K562 (cell line): ENCODE measurements at regions not wholly inside any gene's neighbourhood (a gene's known extent, or its start where the extent isn't known, plus 50 kb on each side); places are given as distances from the start of the nearest gene placed in this dataset.

Source experiments
- ATAC-seq: fragments of 200-7000 bp; cut with Tn5 transposase; 3 replicates; pipeline ENCODE4 v1.9.1; 2020; ENCODE audit warnings: moderate library complexity
- BruUV-seq: library from RNA; stranded (reverse); fragments of 400-500 nt; replicated peaks from 2 replicates; lab custom pipeline; 2021; lab: Mats Ljungman, UMichigan
- CTCF ChIA-PET: fragments of 300-600 bp; formaldehyde crosslinking; extraction: SDS; loops from one replicate; lab custom pipeline; 2021; ENCODE audit warnings: low intra/inter-chr PET ratio; lab: Yijun Ruan, JAX
- POLR2A ChIA-PET: fragments of 300-600, 350-650 bp; sonication (Branson Sonifier 250); formaldehyde crosslinking; extraction: SDS; loops from one replicate; lab custom pipeline; 2021; ENCODE audit warnings: antibody characterized with exemption, inconsistent platforms; lab: Yijun Ruan, JAX
- DNase-seq, 4 experiments: peaks; one replicate each; pipeline versions ENCODE4 v3.0.0 to v3.0.0-alpha.2; 2011 to 2018; ENCODE audit warnings: low spot score in 3 of 4, mixed read lengths in 3 of 4; ENCODE audit errors: extremely low read depth in 1 of 4
- FAIRE-seq: peaks from 2 replicates; lab custom pipeline; 2011; peaks lifted over from hg19 to GRCh38; lab: Jason Lieb, UNC
- H2AFZ ChIP-seq: 2 replicates; pipeline ENCODE4 v1.6.0; 2011; ENCODE audit warnings: low read depth, low read length, control low read depth, inconsistent platforms
- H3K27ac ChIP-seq: fragments of 200-600 bp; 3 replicates; pipeline ENCODE4 v1.8.0; 2011; ENCODE audit warnings: low read depth, mild to moderate bottlenecking, control low read depth, inconsistent platforms, low read length, moderate library complexity, mixed read lengths; ENCODE audit errors: extremely low read depth
- H3K27me3 ChIP-seq, 2 experiments: fragments of 300-600 bp in 1 of 2; 2 replicates in 1 of 2; 3 replicates in 1 of 2; pipeline versions ENCODE4 v1.6.0 to v1.8.0; 2011; ENCODE audit warnings: inconsistent platforms in 2 of 2, low read length in 2 of 2, mild to moderate bottlenecking in 1 of 2, mixed read lengths in 1 of 2, moderate library complexity in 1 of 2; ENCODE audit not compliant: control insufficient read depth in 2 of 2, insufficient read depth in 2 of 2
- H3K36me3 ChIP-seq: fragments of 300-600 bp; 3 replicates; pipeline ENCODE4 v1.8.0; 2011; ENCODE audit warnings: mild to moderate bottlenecking, low read length, inconsistent platforms; ENCODE audit not compliant: control insufficient read depth, insufficient read depth
- H3K4me1 ChIP-seq, 2 experiments: fragments of 200-600 bp in 1 of 2; replicated peaks in 1 of 2; 2 replicates in 1 of 2; 3 replicates in 1 of 2; pipeline versions ENCODE4 v1.5.1 to v1.8.0; 2011; ENCODE audit warnings: inconsistent platforms in 2 of 2, low read length in 2 of 2, mild to moderate bottlenecking in 1 of 2, mixed read lengths in 1 of 2, moderate library complexity in 1 of 2; ENCODE audit not compliant: control insufficient read depth in 2 of 2, insufficient read depth in 2 of 2
- H3K4me2 ChIP-seq: 2 replicates; pipeline ENCODE4 v1.6.1; 2011; ENCODE audit warnings: low read length, control low read depth, inconsistent platforms, mixed read lengths; ENCODE audit not compliant: insufficient read depth
- H3K4me3 ChIP-seq: fragments of 200-600 bp; sonication (generic), shearing (Covaris generic); 2 replicates; pipeline ENCODE4 v1.5.1; 2016; ENCODE audit warnings: control low read depth, inconsistent platforms
- H3K79me2 ChIP-seq: fragments of 200-600 bp; 3 replicates; pipeline ENCODE4 v1.8.0; 2011; ENCODE audit warnings: low read length, inconsistent platforms; ENCODE audit not compliant: control insufficient read depth, insufficient read depth
- H3K9ac ChIP-seq, 2 experiments: 2 replicates each; pipeline versions ENCODE4 v1.6.0 to v1.6.1; 2011; ENCODE audit warnings: low read depth in 2 of 2, low read length in 2 of 2, control low read depth in 1 of 2, inconsistent platforms in 1 of 2, mild to moderate bottlenecking in 1 of 2, mixed read lengths in 1 of 2; ENCODE audit not compliant: insufficient read depth in 1 of 2
- H3K9me1 ChIP-seq: one replicate; pipeline ENCODE4 v1.6.0; 2011; ENCODE audit warnings: inconsistent platforms, mild to moderate bottlenecking, low read length, moderate library complexity; ENCODE audit not compliant: control insufficient read depth, insufficient read depth
- H3K9me3 ChIP-seq: replicated peaks from 2 replicates; pipeline ENCODE4 v1.5.1; 2011; ENCODE audit warnings: low read depth, low read length, inconsistent platforms; ENCODE audit not compliant: control insufficient read depth, insufficient read depth
- H4K20me1 ChIP-seq: replicated peaks from 2 replicates; pipeline ENCODE4 v1.6.1; 2011; ENCODE audit warnings: low read length, inconsistent platforms, mixed read lengths; ENCODE audit not compliant: control insufficient read depth, insufficient read depth
- ARID2 ChIP-seq: fragments of 450-650 bp; IDR thresholded peaks from 2 replicates; pipeline ENCODE4 v1.6.1; 2017; ENCODE audit warnings: antibody characterized with exemption, mild to moderate bottlenecking
- CBX2 ChIP-seq: fragments of 200-600 bp; sonication (generic); IDR thresholded peaks from one replicate; pipeline ENCODE4 v1.6.1; 2012; ENCODE audit warnings: mild to moderate bottlenecking, low read length, inconsistent platforms; ENCODE audit not compliant: insufficient read depth, poor library complexity, severe bottlenecking
- CUX1 ChIP-seq: fragments of 200-800 bp; sonication (Bioruptor generic); IDR thresholded peaks from 2 replicates; pipeline ENCODE4 v1.6.1; 2016; ENCODE audit warnings: missing genetic modification characterization, missing compliant biosample characterization
- TSHZ1 ChIP-seq: fragments of 250-450 bp; sonication (Bioruptor Pico); IDR thresholded peaks from 2 replicates; pipeline ENCODE4 v1.4.0; 2020; ENCODE audit warnings: mild to moderate bottlenecking, moderate library complexity
- ZFPM2 ChIP-seq: fragments of 250-450 bp; sonication (Bioruptor Pico); IDR thresholded peaks from 2 replicates; pipeline ENCODE4 v1.5.1; 2022; ENCODE audit warnings: mild to moderate bottlenecking
- ZNF668 ChIP-seq: fragments of 250-450 bp; sonication (Bioruptor Pico); IDR thresholded peaks from 2 replicates; pipeline ENCODE4 v1.8.0; 2022; ENCODE audit warnings: mild to moderate bottlenecking, inconsistent platforms
- ZNF740 ChIP-seq, 3 experiments: fragments of 200-800 bp in 1 of 3; sonication (Bioruptor generic) in 1 of 3; sonication (generic) in 1 of 3; formaldehyde crosslinking in 1 of 3; IDR thresholded peaks; 2 replicates each; pipeline versions ENCODE4 v1.6.1 to v1.8.0; 2016 to 2022; ENCODE audit warnings: mild to moderate bottlenecking in 2 of 3, missing compliant biosample characterization in 2 of 3, missing genetic modification characterization in 2 of 3, missing genetic modification reagents in 1 of 3
- ZSCAN29 ChIP-seq: fragments of 450-650 bp; IDR thresholded peaks from 2 replicates; pipeline ENCODE4 v1.6.1; 2017
- WGBS: fragments of 100-300 bp; shearing (Covaris generic); methylation state at CpG from one replicate; pipeline ENCODE4 v1.1.6; 2016; ENCODE audit warnings: low coverage, mixed read lengths; ENCODE audit not compliant: insufficient coverage; ENCODE audit errors: missing lambda C conversion rate; 5-methylcytosine and 5-hydroxymethylcytosine counted together
- in situ Hi-C: fragments of 300-500 bp; cut with MboI; formaldehyde crosslinking; loops from 4 replicates; pipeline ENCODE4 v1.15.0; 2018; ENCODE audit warnings: inconsistent platforms, mixed read lengths
- intact Hi-C: fragments of 100-400 bp; cut with micrococcal nuclease; formaldehyde crosslinking; loops from 2 replicates; pipeline ENCODE4 v1.14.2; 2022

GRCh38 chr2:6314218-6314960 is 551.3 kb downstream of the CMPK2 start:
- H3K27me3 ChIP-seq: no peaks in the 10 kb centered on the region
- TF ChIP-seq ZFPM2 (CRISPR knock-in tag) (no peak), CBX2 (no peak), ZNF740 (CRISPR knock-in tag; IDR thresholded peaks at IDR 0.05) (no peak), ZNF740 (tag; IDR thresholded peaks at IDR 0.05) (no peak), TSHZ1 (no peak), ZSCAN29 (no peak), CUX1 (CRISPR knock-in tag) (no peak), ARID2 (no peak), ZNF668 (CRISPR knock-in tag) (no peak)
- TF ChIP-seq, all 486 proteins: peak for 0
- intact Hi-C loops (no loop called here), in situ Hi-C loops (no loop called here)
- ATAC-seq: no peak
- H3K9me3 ChIP-seq: no peaks in the 10 kb centered on the region
- no peak overlapping the region for H3K4me3 ChIP-seq
- H4K20me1 ChIP-seq: no peaks in the 10 kb centered on the region
- H3K27ac ChIP-seq: no peak overlapping the region
- no peaks in the 10 kb centered on the region for H3K4me1 ChIP-seq
- no TSS peak for BruUV-seq
- no peak overlapping the region for H3K4me2 ChIP-seq
- CTCF ChIA-PET: no interaction called here
- no peaks in the 10 kb centered on the region for H3K79me2 ChIP-seq
- DNase-seq: no peak
- no peak overlapping the region for H3K9ac ChIP-seq
- WGBS: 2% methylated on average over 4 of the region's 4 CpGs
- FAIRE-seq: no peak
- POLR2A ChIA-PET: no interaction called here
- no peaks in the 10 kb centered on the region for H3K36me3 ChIP-seq
- H2AFZ ChIP-seq: no peak overlapping the region
- no peaks in the 10 kb centered on the region for H3K9me1 ChIP-seq
